NCI-H774 (cell line): ENCODE measurements at regions not wholly inside any gene's neighbourhood (a gene's known extent, or its start where the extent isn't known, plus 50 kb on each side); places are given as distances from the start of the nearest gene placed in this dataset.

ENCODE experiments used
- DNase-seq: peaks from one replicate; lab custom pipeline; 2025; lab: John Stamatoyannopoulos, UW

- DNase-seq, result no peak
These were observed 64.8 kb downstream of the CDCA7 start for GRCh38 chr2:173419506-173419905.

- no peak for DNase-seq
These were observed 70.2 kb downstream of the CDCA7 start for GRCh38 chr2:173424886-173425285.

- DNase-seq, result no peak
These were observed 73.4 kb downstream of the CDCA7 start for GRCh38 chr2:173427887-173428668.

- DNase-seq, result no peak
These were observed 76.5 kb downstream of the CDCA7 start for GRCh38 chr2:173431191-173431590.

- DNase-seq, result no peak
These were observed 77.5 kb downstream of the CDCA7 start for GRCh38 chr2:173432049-173432754.

GRCh38 chr2:173434762-173435569 lies 80.3 kb downstream of the CDCA7 start:
- DNase-seq, result no peak

GRCh38 chr2:173435574-173435973 lies 80.9 kb downstream of the CDCA7 start:
- no peak for DNase-seq

- DNase-seq, result no peak
These were observed 81.4 kb downstream of the CDCA7 start for GRCh38 chr2:173436088-173436487.

GRCh38 chr2:173441222-173441621 lies 86.5 kb downstream of the CDCA7 start:
- no peak for DNase-seq

GRCh38 chr2:173442542-173442941 lies 87.9 kb downstream of the CDCA7 start:
- no peak for DNase-seq

- DNase-seq, result no peak
These were observed 92.0 kb downstream of the CDCA7 start for GRCh38 chr2:173446722-173447121.

- peak; percentile 85 for DNase-seq
These were observed 94.3 kb downstream of the CDCA7 start for GRCh38 chr2:173448938-173449471.

- no peak for DNase-seq
These were observed 96.4 kb downstream of the CDCA7 start for GRCh38 chr2:173451118-173451517.

- DNase-seq, result no peak
These were observed 97.3 kb downstream of the CDCA7 start for GRCh38 chr2:173451941-173452340.

- no peak for DNase-seq
These were observed 97.7 kb downstream of the CDCA7 start for GRCh38 chr2:173452416-173452815.

- DNase-seq, result no peak
These were observed 102.3 kb downstream of the CDCA7 start for GRCh38 chr2:173456960-173457359.

GRCh38 chr2:173457366-173457765 lies 102.7 kb downstream of the CDCA7 start:
- no peak for DNase-seq

GRCh38 chr2:173458991-173459780 lies 104.5 kb downstream of the CDCA7 start:
- DNase-seq, result no peak

GRCh38 chr2:173462892-173463840 lies 108.5 kb downstream of the CDCA7 start:
- DNase-seq, result no peak

GRCh38 chr2:173463846-173464245 lies 109.2 kb downstream of the CDCA7 start:
- DNase-seq, result no peak
